Smooth muscle cell (in vitro differentiated cells): ENCODE measurements at regions not wholly inside any gene's neighbourhood (a gene's known extent, or its start where the extent isn't known, plus 50 kb on each side); places are given as distances from the start of the nearest gene placed in this dataset.

ENCODE experiments used
- DNase-seq: peaks from one replicate; lab custom pipeline; 2025; ENCODE audit not compliant: unreplicated experiment; lab: John Stamatoyannopoulos, UW
- H2AFZ ChIP-seq: fragments of 200-600 bp; sonication (generic); 2 replicates; pipeline ENCODE4 v1.6.0; 2016; ENCODE audit warnings: antibody characterized with exemption, low read depth, mild to moderate bottlenecking
- H3F3A ChIP-seq: fragments of 200-600 bp; sonication (generic); 2 replicates; pipeline ENCODE4 v1.6.0; 2017; ENCODE audit warnings: antibody characterized with exemption, low read depth
- H3K27ac ChIP-seq: fragments of 200-600 bp; sonication (generic); 2 replicates; pipeline ENCODE4 v1.5.1; 2016; ENCODE audit warnings: low read depth, mild to moderate bottlenecking
- H3K27me3 ChIP-seq: fragments of 200-600 bp; sonication (generic); 2 replicates; pipeline ENCODE4 v1.6.1; 2016; ENCODE audit warnings: low read depth, mild to moderate bottlenecking
- H3K36me3 ChIP-seq: fragments of 200-600 bp; sonication (generic); 2 replicates; pipeline ENCODE4 v1.5.1; 2016; ENCODE audit warnings: low read depth
- H3K4me1 ChIP-seq: fragments of 200-600 bp; sonication (generic); 2 replicates; pipeline ENCODE4 v1.5.1; 2016; ENCODE audit warnings: low read depth
- H3K4me2 ChIP-seq: fragments of 200-600 bp; sonication (generic); 2 replicates; pipeline ENCODE4 v1.6.0; 2016; ENCODE audit warnings: mild to moderate bottlenecking
- H3K4me3 ChIP-seq: fragments of 200-600 bp; sonication (generic); 2 replicates; pipeline ENCODE4 v1.5.1; 2016; ENCODE audit warnings: mild to moderate bottlenecking
- H3K79me2 ChIP-seq: fragments of 200-600 bp; sonication (generic); 2 replicates; pipeline ENCODE4 v1.6.0; 2016; ENCODE audit warnings: low read depth, mild to moderate bottlenecking
- H3K9ac ChIP-seq: fragments of 200-600 bp; sonication (generic); 2 replicates; pipeline ENCODE4 v1.6.0; 2016; ENCODE audit warnings: low read depth
- H3K9me3 ChIP-seq: fragments of 200-600 bp; sonication (generic); replicated peaks from 2 replicates; pipeline ENCODE4 v1.5.1; 2016; ENCODE audit warnings: low read depth
- H4K20me1 ChIP-seq: fragments of 200-600 bp; sonication (generic); 2 replicates; pipeline ENCODE4 v1.6.0; 2016; ENCODE audit warnings: low read depth
- CTCF ChIP-seq: fragments of 200-600 bp; sonication (generic); IDR thresholded peaks from 2 replicates; pipeline ENCODE4 v1.5.1; 2017; ENCODE audit warnings: borderline replicate concordance, mild to moderate bottlenecking, antibody characterized with exemption; ENCODE audit not compliant: insufficient read depth, poor library complexity, severe bottlenecking
- WGBS: methylation state at CpG from one replicate; pipeline ENCODE4 v1.1.7; 2016; ENCODE audit warnings: low lambda C conversion rate; 5-methylcytosine and 5-hydroxymethylcytosine counted together

GRCh38 chr6:26156105-26156849 lies 69.0 kb downstream of the HFE start:
- peak overlapping the region; percentile 85 for H3K4me2 ChIP-seq
- TF ChIP-seq CTCF: no peak
- WGBS: under 1% methylated on average over 61 of the region's 61 CpGs

DNA sequence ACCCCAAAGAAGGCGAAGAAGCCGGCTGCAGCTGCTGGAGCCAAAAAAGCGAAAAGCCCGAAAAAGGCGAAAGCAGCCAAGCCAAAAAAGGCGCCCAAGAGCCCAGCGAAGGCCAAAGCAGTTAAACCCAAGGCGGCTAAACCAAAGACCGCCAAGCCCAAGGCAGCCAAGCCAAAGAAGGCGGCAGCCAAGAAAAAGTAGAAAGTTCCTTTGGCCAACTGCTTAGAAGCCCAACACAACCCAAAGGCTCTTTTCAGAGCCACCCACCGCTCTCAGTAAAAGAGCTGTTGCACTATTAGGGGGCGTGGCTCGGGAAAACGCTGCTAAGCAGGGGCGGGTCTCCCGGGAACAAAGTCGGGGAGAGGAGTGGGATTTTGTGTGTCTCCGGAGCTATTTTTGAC lies 69.6 kb downstream of the HFE start:
- H3F3A ChIP-seq: peaks cover 4% of the 10 kb centered on the region
- no peaks in the 10 kb centered on the region for H3K9me3 ChIP-seq
- peaks cover 16% of the 10 kb centered on the region for H3K79me2 ChIP-seq
- peaks cover 17% of the 10 kb centered on the region for H4K20me1 ChIP-seq
- H3K36me3 ChIP-seq: no peaks in the 10 kb centered on the region
- WGBS: under 1% methylated on average over 18 of the region's 18 CpGs
- peak overlapping the region; percentile 61 for H3K9ac ChIP-seq
- H3K27me3 ChIP-seq: no peaks in the 10 kb centered on the region
- peaks cover 4% of the 10 kb centered on the region for H3K4me1 ChIP-seq
- peak; percentile 36 for DNase-seq
- H3K27ac ChIP-seq: peak overlapping the region; percentile 75
- peak overlapping the region; percentile 78 for H3K4me3 ChIP-seq
- peak overlapping the region; percentile 85 for H3K4me2 ChIP-seq
- no peak overlapping the region for H2AFZ ChIP-seq
- TF ChIP-seq CTCF: no peak

More at GRCh38 chr6:26156105-26156849, 69.0 kb downstream of the HFE start:
- no peaks in the 10 kb centered on the region for H3K27me3 ChIP-seq
- H2AFZ ChIP-seq: peak overlapping the region; percentile 82
- peak; percentile 55 for DNase-seq
- H3K4me3 ChIP-seq: peak overlapping the region; percentile 78
- H3K4me1 ChIP-seq: peaks cover 4% of the 10 kb centered on the region
- H3K79me2 ChIP-seq: peaks cover 16% of the 10 kb centered on the region
- no peaks in the 10 kb centered on the region for H3K9me3 ChIP-seq
- H3F3A ChIP-seq: peaks cover 4% of the 10 kb centered on the region
- peak overlapping the region; percentile 75 for H3K27ac ChIP-seq
- H3K36me3 ChIP-seq: no peaks in the 10 kb centered on the region
- H4K20me1 ChIP-seq: peaks cover 17% of the 10 kb centered on the region
- H3K9ac ChIP-seq: peak overlapping the region; percentile 61

DNA sequence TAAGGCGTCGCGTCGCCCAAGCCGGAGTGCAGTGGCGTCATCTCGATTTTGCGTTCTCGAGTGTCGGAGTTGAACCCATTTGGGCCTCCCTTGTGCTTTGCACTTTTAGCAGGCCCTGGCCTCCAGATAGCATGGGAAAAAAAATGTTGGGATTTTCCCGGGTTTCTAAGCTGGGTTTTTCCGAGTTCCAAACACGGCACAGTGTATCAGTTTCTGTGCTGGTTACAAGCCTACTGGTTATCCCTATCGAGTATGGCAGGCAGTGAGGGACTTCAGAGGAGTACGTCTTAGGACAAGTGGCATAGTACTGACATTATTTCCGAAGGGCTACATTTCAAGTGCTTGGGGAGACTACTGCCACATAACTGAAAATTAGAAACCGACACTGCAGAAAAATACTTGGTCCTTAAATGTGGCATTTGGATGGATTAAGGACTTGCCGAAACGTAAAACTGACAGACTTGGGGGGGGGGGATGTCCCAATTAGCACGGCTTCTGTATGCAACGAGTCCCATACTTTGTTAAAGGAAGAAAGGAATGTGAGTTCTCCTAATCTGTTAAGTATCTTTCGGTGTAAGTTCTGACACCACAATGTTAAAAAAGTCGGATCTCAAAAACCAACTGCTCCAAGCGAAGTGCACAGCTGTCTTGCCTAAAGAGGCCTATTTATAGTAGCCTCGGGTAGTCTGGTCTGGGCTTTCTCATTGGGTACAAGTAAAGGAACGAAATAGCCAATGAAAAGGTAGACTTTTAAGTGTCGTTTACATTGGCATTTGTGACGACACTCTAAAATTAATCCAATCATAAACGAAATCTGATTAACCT lies 70.2 kb downstream of the HFE start:
- Histone ChIP-seq H2AFZ (no peak overlapping the region), H3F3A (peaks cover 4% of the 10 kb centered on the region), H3K27me3 (no peaks in the 10 kb centered on the region), H3K9me3 (no peaks in the 10 kb centered on the region), H3K4me3 (peak overlapping the region; percentile 78), H3K79me2 (peaks cover 16% of the 10 kb centered on the region), H3K27ac (peak overlapping the region; percentile 75), H3K4me1 (peaks cover 4% of the 10 kb centered on the region), H3K9ac (peak overlapping the region; percentile 61), H4K20me1 (peaks cover 17% of the 10 kb centered on the region), H3K36me3 (no peaks in the 10 kb centered on the region), H3K4me2 (peak overlapping the region; percentile 85)
- DNase-seq: peak; percentile 34
- under 1% methylated on average over 29 of the region's 29 CpGs for WGBS
- no peak for TF ChIP-seq CTCF
